Peyer's patch (tissue), 4 donors: ENCODE measurements at regions not wholly inside any gene's neighbourhood (a gene's known extent, or its start where the extent isn't known, plus 50 kb on each side); places are given as distances from the start of the nearest gene placed in this dataset.

ENCODE experiments used
- DNase-seq, 3 donors: peaks; one replicate each; pipeline ENCODE4 v3.0.0-alpha.2; 2017 to 2019
- H3K27ac ChIP-seq, 4 donors: fragments of 200-600 bp; sonication (generic); one replicate each; pipeline ENCODE4 v1.5.1; 2016 to 2019
- H3K27me3 ChIP-seq, 2 donors: fragments of 200-600 bp; sonication (generic); one replicate each; pipeline ENCODE4 v1.5.1; 2019
- H3K36me3 ChIP-seq, 3 donors: fragments of 200-600 bp; sonication (generic); one replicate each; pipeline ENCODE4 v1.5.1; 2016 to 2019
- H3K4me1 ChIP-seq, 4 donors: fragments of 200-600 bp; sonication (generic); one replicate each; pipeline ENCODE4 v1.5.1; 2016 to 2019
- H3K4me3 ChIP-seq, 4 donors: fragments of 200-600 bp; sonication (generic); 1 replicate in 3 of 4; 2 replicates in 1 of 4; pipeline ENCODE4 v1.5.1; 2016 to 2019; ENCODE audit warnings: mild to moderate bottlenecking in 1 of 4
- H3K9me3 ChIP-seq, 4 donors: fragments of 200-600 bp; sonication (generic); one replicate each; pipeline ENCODE4 v1.5.1; 2016 to 2019; ENCODE audit warnings: mild to moderate bottlenecking in 1 of 4
- CTCF ChIP-seq, 6 experiments: fragments of 450-650 bp in 4 of 6; fragments of 200-600 bp in 2 of 6; sonication (generic) in 1 of 6; IDR thresholded peaks; one replicate each; pipeline ENCODE4 v1.5.1; 2017 to 2019; ENCODE audit warnings: antibody characterized with exemption in 6 of 6, mild to moderate bottlenecking in 3 of 6, moderate library complexity in 1 of 6
- POLR2A ChIP-seq, 2 donors: fragments of 450-650 bp; IDR thresholded peaks; one replicate each; pipeline ENCODE4 v1.5.1; 2017; ENCODE audit warnings: antibody characterized with exemption in 2 of 2, mild to moderate bottlenecking in 2 of 2, moderate library complexity in 2 of 2

- H3K27me3 ChIP-seq, result no peaks in the 10 kb centered on the region
- DNase-seq, result no peak
- H3K4me1 ChIP-seq, result no peaks in the 10 kb centered on the region
- TF ChIP-seq POLR2A (IDR thresholded peaks at IDR 0.05), result no peak
- no peak for TF ChIP-seq CTCF (IDR thresholded peaks at IDR 0.05)
- H3K4me3 ChIP-seq, result no peak overlapping the region
- H3K36me3 ChIP-seq, result no peaks in the 10 kb centered on the region
- H3K9me3 ChIP-seq, result no peaks in the 10 kb centered on the region
- no peak overlapping the region for H3K27ac ChIP-seq
Measured at GRCh38 chr1:99537886-99538617, 107.9 kb upstream of the PALMD start.

GRCh38 chr1:99538618-99538956 is 107.3 kb upstream of the PALMD start:
- DNase-seq, result no peak
- Histone ChIP-seq H3K4me1 (no peaks in the 10 kb centered on the region), H3K27me3 (no peaks in the 10 kb centered on the region), H3K9me3 (no peaks in the 10 kb centered on the region), H3K36me3 (no peaks in the 10 kb centered on the region), H3K27ac (no peak overlapping the region), H3K4me3 (no peak overlapping the region)
- no peak for TF ChIP-seq CTCF (IDR thresholded peaks at IDR 0.05)
- no peak for TF ChIP-seq POLR2A (IDR thresholded peaks at IDR 0.05)

DNA sequence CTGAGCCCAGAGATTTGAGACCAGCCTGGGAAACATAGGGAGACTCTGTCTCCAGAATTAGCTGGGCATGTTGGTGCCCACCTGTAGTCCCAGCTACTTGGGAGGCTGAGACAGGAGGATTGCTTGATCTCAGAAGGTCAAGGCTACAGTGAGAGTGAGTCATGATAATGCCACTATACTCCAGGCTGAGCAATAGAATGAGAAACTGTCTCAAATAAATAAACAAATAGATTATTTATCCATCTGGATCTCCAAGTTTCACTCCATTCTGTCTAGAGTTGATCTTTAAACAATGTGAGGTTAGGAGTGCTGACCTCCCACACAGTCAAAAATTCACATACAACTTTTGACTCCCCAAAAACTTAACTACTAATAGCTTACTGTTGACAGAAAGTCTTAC is 106.8 kb upstream of the PALMD start:
- no peak overlapping the region for H3K27ac ChIP-seq
- no peak overlapping the region for H3K4me3 ChIP-seq
- H3K27me3 ChIP-seq, result no peaks in the 10 kb centered on the region
- H3K4me1 ChIP-seq, result no peaks in the 10 kb centered on the region
- H3K9me3 ChIP-seq, result no peaks in the 10 kb centered on the region
- DNase-seq, result no peak
- no peaks in the 10 kb centered on the region for H3K36me3 ChIP-seq
- TF ChIP-seq POLR2A (IDR thresholded peaks at IDR 0.05) (no peak), CTCF (IDR thresholded peaks at IDR 0.05) (no peak)

- Histone ChIP-seq H3K27me3 (no peaks in the 10 kb centered on the region), H3K4me3 (no peak overlapping the region), H3K4me1 (no peaks in the 10 kb centered on the region), H3K36me3 (no peaks in the 10 kb centered on the region), H3K9me3 (no peaks in the 10 kb centered on the region), H3K27ac (no peak overlapping the region)
- no peak for DNase-seq
- TF ChIP-seq CTCF (IDR thresholded peaks at IDR 0.05) (no peak), POLR2A (IDR thresholded peaks at IDR 0.05) (no peak)
Measured at GRCh38 chr1:99540744-99541143, 105.2 kb upstream of the PALMD start.

GRCh38 chr1:99544328-99544727 is 101.6 kb upstream of the PALMD start:
- no peak for TF ChIP-seq POLR2A (IDR thresholded peaks at IDR 0.05)
- no peak for TF ChIP-seq CTCF (IDR thresholded peaks at IDR 0.05)
- Histone ChIP-seq H3K36me3 (no peaks in the 10 kb centered on the region), H3K27ac (no peak overlapping the region), H3K27me3 (no peaks in the 10 kb centered on the region), H3K4me1 (no peaks in the 10 kb centered on the region), H3K4me3 (no peak overlapping the region), H3K9me3 (no peaks in the 10 kb centered on the region)
- DNase-seq, result no peak
